Heart left ventricle (tissue), 16 donors: ENCODE measurements at regions not wholly inside any gene's neighbourhood (a gene's known extent, or its start where the extent isn't known, plus 50 kb on each side); places are given as distances from the start of the nearest gene placed in this dataset.
"Not testable (repeated sequence)": the region's sequence is repeated elsewhere in the genome, so short reads cannot be mapped to it uniquely, and the experiment has no call there.

ENCODE experiments used
- ATAC-seq, 4 donors: fragments of 200-7000 bp; cut with Tn5 transposase; one replicate each; pipeline ENCODE4 v1.9.1; 2020 to 2022; ENCODE audit warnings: moderate library complexity in 4 of 4, mild to moderate bottlenecking in 3 of 4, moderate number of reproducible peaks in 1 of 4
- DNase-seq, 5 donors: peaks; one replicate each; pipeline ENCODE4 v3.0.0-alpha.2; 2020
- H3K27ac ChIP-seq, 12 donors: fragments of 200-600 bp; sonication (generic) in 4 of 12; one replicate each; pipeline versions ENCODE4 v1.5.0 to v1.8.0; 2016 to 2022; ENCODE audit warnings: mild to moderate bottlenecking in 2 of 12
- H3K27me3 ChIP-seq, 9 donors: fragments of 200-600 bp; sonication (generic) in 2 of 9; one replicate each; pipeline versions ENCODE4 v1.5.1 to v1.8.0; 2016 to 2022; ENCODE audit warnings: mild to moderate bottlenecking in 3 of 9
- H3K36me3 ChIP-seq, 9 donors: fragments of 200-600 bp; sonication (generic) in 2 of 9; one replicate each; pipeline versions ENCODE4 v1.5.0 to v1.8.0; 2018 to 2022; ENCODE audit warnings: mild to moderate bottlenecking in 2 of 9
- H3K4me1 ChIP-seq, 12 donors: fragments of 200-600 bp; sonication (generic) in 4 of 12; one replicate each; pipeline versions ENCODE4 v1.5.0 to v1.8.0; 2016 to 2022; ENCODE audit warnings: mild to moderate bottlenecking in 3 of 12
- H3K4me3 ChIP-seq, 12 donors: fragments of 200-600 bp; sonication (generic) in 4 of 12; one replicate each; pipeline versions ENCODE4 v1.5.0 to v1.8.0; 2017 to 2022; ENCODE audit warnings: mild to moderate bottlenecking in 9 of 12, moderate library complexity in 4 of 12
- H3K9me3 ChIP-seq, 12 donors: fragments of 200-600 bp; sonication (generic) in 4 of 12; one replicate each; pipeline versions ENCODE4 v1.5.0 to v1.8.0; 2016 to 2022; ENCODE audit warnings: mild to moderate bottlenecking in 1 of 12
- CTCF ChIP-seq, 12 donors: fragments of 200-600 bp; sonication (generic) in 4 of 12; IDR thresholded peaks; one replicate each; pipeline versions ENCODE4 v1.5.0 to v1.8.0; 2018 to 2022; ENCODE audit warnings: antibody characterized with exemption in 12 of 12, mild to moderate bottlenecking in 5 of 12
- POLR2A ChIP-seq, 2 donors: fragments of 450-650 bp; IDR thresholded peaks; one replicate each; pipeline ENCODE4 v1.6.1; 2017; ENCODE audit warnings: antibody characterized with exemption in 2 of 2, mild to moderate bottlenecking in 2 of 2, moderate library complexity in 2 of 2
- WGBS, 4 donors: extraction: QIAGEN DNeasy Blood & Tissue Kit in 2 of 4; methylation state at CpG; one replicate each; pipeline versions ENCODE4 v1.1.5 to v1.1.7; 2013 to 2018; 5-methylcytosine and 5-hydroxymethylcytosine counted together
- intact Hi-C, 10 donors: fragments of 100-400 bp; cut with DNase I; formaldehyde crosslinking; loops; one replicate each; pipeline versions ENCODE4 v1.11.1 to v1.14.2; 2022
- donor health status: ischemic (EF 13 %, LVEDD 7.1; RV severe dilation, severe dysfunction).
- donor health status: healthy with polysubstance abuse.
- donor health status: DM: no; HTN: yes; CAD: no.
- donor health status: DM: no; HTN: no; CAD: no.
- donor health status: ischemic (EF 25% LVEDD 6.9; RV normal size, moderate dysfunction).
- donor health status: ischemic (EF 25% LVEDD 5.7; RV mildly dilated, moderate dysfunction).
- donor health status: healthy.
- donor health status: DM: yes; HTN: yes; CAD: no.
- donor health status: ischemic (EF 35%, LVEDD 5.7; RV mildly dilated, moderate dysfunction).
- donor health status: nonischemic (EF 11% LVEDD 7.7; RV severe dilation, severe dysfunction).
- donor health status: DM: yes; HTN: yes; CAD: no.
- donor health status: PGD.
- donor health status: ischemic (EF 29% LVEDD 5.4; RV normal size, mild dysfunction).
- donor health status: nonischemic (EF 23%, LVEDD 6.1; RV moderate dilation, normal function).

GRCh38 chr2:51919395-51919794 is 887.5 kb upstream of the NRXN1 start:
- Histone ChIP-seq H3K4me3 (no peak overlapping the region), H3K27ac (no peak overlapping the region), H3K36me3 (no peaks in the 10 kb centered on the region), H3K27me3 (no peaks in the 10 kb centered on the region), H3K4me1 (no peaks in the 10 kb centered on the region), H3K9me3 (peaks cover 0 to 36% (median 4%) of the 10 kb centered on the region in 12 donors)
- 81 to 87% (median 84%) methylated on average over 1 of the region's 1 CpG for WGBS, 4 donors
- TF ChIP-seq POLR2A (IDR thresholded peaks at IDR 0.05) (no peak), CTCF (IDR thresholded peaks at IDR 0.05) (no peak)
- DNase-seq (no peak), ATAC-seq (no peak)
- intact Hi-C loops: no loop called here

- DNase-seq: no peak
- Histone ChIP-seq H3K4me1 (no peaks in the 10 kb centered on the region), H3K9me3 (peaks cover 0 to 34% (median 6%) of the 10 kb centered on the region in 12 donors), H3K36me3 (no peaks in the 10 kb centered on the region), H3K27ac (no peak overlapping the region), H3K27me3 (no peaks in the 10 kb centered on the region), H3K4me3 (no peak overlapping the region)
- intact Hi-C loops: no loop called here
- no peak for ATAC-seq
- TF ChIP-seq CTCF (IDR thresholded peaks at IDR 0.05): no peak
- TF ChIP-seq POLR2A (IDR thresholded peaks at IDR 0.05): no peak
- 73 to 86% (median 75%) methylated on average over 3 of the region's 3 CpGs for WGBS, 4 donors
Observed at GRCh38 chr2:51918113-51918512, 886.2 kb upstream of the NRXN1 start.

- Histone ChIP-seq H3K27me3 (no peaks in the 10 kb centered on the region), H3K36me3 (no peaks in the 10 kb centered on the region), H3K4me3 (no peak overlapping the region), H3K9me3 (no peaks in the 10 kb centered on the region), H3K27ac (no peak overlapping the region), H3K4me1 (no peaks in the 10 kb centered on the region)
- ATAC-seq: no peak
- TF ChIP-seq CTCF (IDR thresholded peaks at IDR 0.05) (no peak), POLR2A (IDR thresholded peaks at IDR 0.05) (no peak)
- DNase-seq: no peak
- WGBS, 4 donors: 14 to 35% (median 26%) methylated on average over 1 of the region's 1 CpG
- intact Hi-C loops: no loop called here
Observed at GRCh38 chr2:51903728-51904127, 871.8 kb upstream of the NRXN1 start.

GRCh38 chr2:51899643-51900042 is 867.7 kb upstream of the NRXN1 start:
- ATAC-seq (no peak), DNase-seq (no peak)
- no peaks in the 10 kb centered on the region for H3K36me3 ChIP-seq
- H3K9me3 ChIP-seq: no peaks in the 10 kb centered on the region
- H3K27me3 ChIP-seq: no peaks in the 10 kb centered on the region
- H3K4me3 ChIP-seq: no peak overlapping the region
- TF ChIP-seq CTCF (IDR thresholded peaks at IDR 0.05) (no peak), POLR2A (IDR thresholded peaks at IDR 0.05) (no peak)
- no peak overlapping the region for H3K27ac ChIP-seq
- intact Hi-C loops: no loop called here
- no peaks in the 10 kb centered on the region for H3K4me1 ChIP-seq

- H3K36me3 ChIP-seq, H3K4me3 ChIP-seq, H3K4me1 ChIP-seq, H3K27ac ChIP-seq, DNase-seq, H3K27me3 ChIP-seq, ATAC-seq, intact Hi-C loops: not testable (repeated sequence)
- WGBS, 4 donors: 79 to 86% (median 82%) methylated on average over 3 of the region's 3 CpGs
- peaks cover 0 to 18% (median 0%) of the 10 kb centered on the region in 12 donors for H3K9me3 ChIP-seq
Observed at GRCh38 chr2:51894584-51894983, 862.7 kb upstream of the NRXN1 start.
